A549 (cell line): ENCODE measurements at regions not wholly inside any gene's neighbourhood (a gene's known extent, or its start where the extent isn't known, plus 50 kb on each side); places are given as distances from the start of the nearest gene placed in this dataset.

Experiments used
- CBX8 ChIP-seq: fragments of 200-600 bp; sonication (generic); IDR thresholded peaks from 2 replicates; pipeline ENCODE4 v1.6.1; 2016
- CTCF ChIP-seq: fragments of >200 bp; sonication (Bioruptor Twin); formaldehyde crosslinking; IDR thresholded peaks from 3 replicates; pipeline ENCODE4 v1.5.1; 2016

GRCh38 chr7:63931057-63931600, 67.5 kb upstream of the ZNF722 start:
- TF ChIP-seq CBX8 (no peak), CTCF (no peak)
